ENCODE measurements at regions not wholly inside any gene's neighbourhood (a gene's known extent, or its start where the extent isn't known, plus 50 kb on each side); places are given as distances from the start of the nearest gene placed in this dataset.

GRCh38 chr11:96708219-96708878 lies 318.5 kb downstream of the JRKL start:
- H3K27me3 Mint-ChIP-seq (ENCODE audit: insufficient read depth, unreplicated experiment) = peaks cover 12% of the 10 kb centered on the region
- Histone ChIP-seq H3K36me3 (ENCODE audit: control insufficient read depth, insufficient read depth, low read length) (no peaks in the 10 kb centered on the region), H3K4me1 (no peaks in the 10 kb centered on the region), H3K27me3 (replicated peaks; ENCODE audit: control insufficient read depth, insufficient read depth, low read length) (no peaks in the 10 kb centered on the region), H3K9me3 (no peaks in the 10 kb centered on the region), H3K4me3 (ENCODE audit: low read depth, low read length) (no peak overlapping the region)
- TF ChIP-seq CTCF (IDR thresholded peaks at IDR 0.05; ENCODE audit: insufficient read depth in 1 of 2, low read depth in 1 of 2, low read length in 1 of 2, severe bottlenecking in 1 of 2, unreplicated experiment in 1 of 2) = no peak
- DNase-seq = no peak
- no peaks in the 10 kb centered on the region for H3K4me1 Mint-ChIP-seq (ENCODE audit: low read depth, unreplicated experiment)
- H3K27ac Mint-ChIP-seq (ENCODE audit: unreplicated experiment) = no peak overlapping the region
- no peak overlapping the region for H3K4me3 Mint-ChIP-seq (ENCODE audit: unreplicated experiment)
- ChIA-PET POLR2A (no interaction called here), CTCF (no interaction called here)
- no peaks in the 10 kb centered on the region for H3K36me3 Mint-ChIP-seq (ENCODE audit: insufficient read depth, unreplicated experiment)
- no peaks in the 10 kb centered on the region for H3K9me3 Mint-ChIP-seq (ENCODE audit: unreplicated experiment)
- BruUV-seq (replicated peaks) = no TSS peak
- intact Hi-C loops (cut with micrococcal nuclease; ENCODE audit: unreplicated experiment) = loop anchor here (10.0 kb wide), 1 partner anchor 196 kb away; no protein-coding TSS in a partner anchor

- no peaks in the 10 kb centered on the region for H3K36me3 ChIP-seq (ENCODE audit: control insufficient read depth, insufficient read depth, low read length)
- no peaks in the 10 kb centered on the region for H3K9me3 Mint-ChIP-seq (ENCODE audit: unreplicated experiment)
Observed at GRCh38 chr11:96713301-96713700, 323.5 kb downstream of the JRKL start.

GRCh38 chr11:96714689-96715088 lies 324.9 kb downstream of the JRKL start:
- H3K4me3 Mint-ChIP-seq (ENCODE audit: unreplicated experiment) = no peak overlapping the region
- POLR2A ChIA-PET = no interaction called here
- H3K9me3 ChIP-seq = no peaks in the 10 kb centered on the region
- no peaks in the 10 kb centered on the region for H3K36me3 ChIP-seq (ENCODE audit: control insufficient read depth, insufficient read depth, low read length)
- H3K36me3 Mint-ChIP-seq (ENCODE audit: insufficient read depth, unreplicated experiment) = no peaks in the 10 kb centered on the region
- CTCF ChIA-PET = no interaction called here
- no peaks in the 10 kb centered on the region for H3K4me1 ChIP-seq
- no TSS peak for BruUV-seq (replicated peaks)
- no peak overlapping the region for H3K27ac Mint-ChIP-seq (ENCODE audit: unreplicated experiment)
- no peaks in the 10 kb centered on the region for H3K4me1 Mint-ChIP-seq (ENCODE audit: low read depth, unreplicated experiment)
- H3K27me3 Mint-ChIP-seq (ENCODE audit: insufficient read depth, unreplicated experiment) = peaks cover 11% of the 10 kb centered on the region
- DNase-seq = no peak
- no peak overlapping the region for H3K4me3 ChIP-seq (ENCODE audit: low read depth, low read length)
- no peaks in the 10 kb centered on the region for H3K9me3 Mint-ChIP-seq (ENCODE audit: unreplicated experiment)
- TF ChIP-seq CTCF (IDR thresholded peaks at IDR 0.05; ENCODE audit: insufficient read depth in 1 of 2, low read depth in 1 of 2, low read length in 1 of 2, severe bottlenecking in 1 of 2, unreplicated experiment in 1 of 2) = no peak
- intact Hi-C loops (cut with micrococcal nuclease; ENCODE audit: unreplicated experiment) = loop anchor here (5.0 kb wide), 1 partner anchor 1467 kb away; no protein-coding TSS in a partner anchor
- no peaks in the 10 kb centered on the region for H3K27me3 ChIP-seq (replicated peaks; ENCODE audit: control insufficient read depth, insufficient read depth, low read length)

More at GRCh38 chr11:96713301-96713700, 323.5 kb downstream of the JRKL start:
- Histone ChIP-seq H3K9me3 (no peaks in the 10 kb centered on the region), H3K4me3 (ENCODE audit: low read depth, low read length) (no peak overlapping the region), H3K4me1 (no peaks in the 10 kb centered on the region), H3K27me3 (replicated peaks; ENCODE audit: control insufficient read depth, insufficient read depth, low read length) (no peaks in the 10 kb centered on the region)
- H3K27me3 Mint-ChIP-seq (ENCODE audit: insufficient read depth, unreplicated experiment) = peaks cover 14% of the 10 kb centered on the region
- TF ChIP-seq CTCF (IDR thresholded peaks at IDR 0.05; ENCODE audit: insufficient read depth in 1 of 2, low read depth in 1 of 2, low read length in 1 of 2, severe bottlenecking in 1 of 2, unreplicated experiment in 1 of 2) = no peak
- H3K4me3 Mint-ChIP-seq (ENCODE audit: unreplicated experiment) = no peak overlapping the region
- no peaks in the 10 kb centered on the region for H3K36me3 Mint-ChIP-seq (ENCODE audit: insufficient read depth, unreplicated experiment)
- POLR2A ChIA-PET = no interaction called here
- CTCF ChIA-PET = no interaction called here
- BruUV-seq (replicated peaks) = no TSS peak
- no peak for DNase-seq
- intact Hi-C loops (cut with micrococcal nuclease; ENCODE audit: unreplicated experiment) = loop anchor here (5.0 kb wide), 1 partner anchor 1466 kb away; no protein-coding TSS in a partner anchor
- H3K27ac Mint-ChIP-seq (ENCODE audit: unreplicated experiment) = no peak overlapping the region
- no peaks in the 10 kb centered on the region for H3K4me1 Mint-ChIP-seq (ENCODE audit: low read depth, unreplicated experiment)
